ENCODE measurements at regions not wholly inside any gene's neighbourhood (a gene's known extent, or its start where the extent isn't known, plus 50 kb on each side); places are given as distances from the start of the nearest gene placed in this dataset.
A peak's percentile ranks its signal among the peaks of the same experiment; 100 is the strongest.

DNA sequence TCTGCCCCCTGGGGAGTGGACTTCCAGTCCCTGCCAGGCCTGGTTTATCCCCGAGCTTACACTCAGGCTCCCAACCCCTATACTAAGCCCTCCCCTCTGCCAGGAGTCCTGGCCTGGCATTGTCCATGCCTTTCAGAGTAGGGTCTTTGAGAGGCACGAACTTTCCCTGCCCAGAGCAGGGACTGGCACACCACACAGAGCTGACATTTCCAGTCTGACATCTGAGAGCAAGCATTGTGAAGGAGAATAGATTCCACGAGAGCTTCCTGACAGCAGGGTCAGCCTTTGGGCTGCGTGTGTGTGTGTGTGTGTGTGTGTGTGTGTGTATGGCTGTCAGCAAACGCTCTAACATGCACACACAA lies 59.5 kb upstream of the LAPTM5 start:
- H3K27ac ChIP-seq (ENCODE audit: insufficient read depth, low read length): no peak overlapping the region
- no peak for DNase-seq (ENCODE audit: low read depth in 2 of 2)
- H3K4me3 ChIP-seq (replicated peaks in 1 of 4; ENCODE audit: control extremely low read depth in 1 of 4, insufficient read depth in 1 of 4, low read depth in 3 of 4, low read length in 4 of 4): no peak overlapping the region
- H3K4me1 ChIP-seq (ENCODE audit: control insufficient read depth, extremely low read depth, insufficient read depth, low read length): peaks cover 12% of the 10 kb centered on the region
- H3K9me3 ChIP-seq (ENCODE audit: control insufficient read depth, insufficient read depth, low read depth, low read length): no peaks in the 10 kb centered on the region
- H2AFZ ChIP-seq (ENCODE audit: low read length): no peak overlapping the region
- H3K36me3 ChIP-seq (ENCODE audit: control insufficient read depth, insufficient read depth, low read length): no peaks in the 10 kb centered on the region
- no peak overlapping the region for H3K9ac ChIP-seq (ENCODE audit: insufficient read depth, low read length)
- peaks cover 2% of the 10 kb centered on the region for H3K27me3 ChIP-seq (ENCODE audit: control insufficient read depth, insufficient read depth, low read length)
- peak overlapping the region; percentile 18 for H3K4me2 ChIP-seq (ENCODE audit: extremely low read depth, insufficient read depth, low read length)
- no peaks in the 10 kb centered on the region for H3K79me2 ChIP-seq (ENCODE audit: control insufficient read depth, insufficient read depth, low read length)
- TF ChIP-seq EZH2 (IDR thresholded peaks at IDR 0.05; ENCODE audit: low read length, missing control alignments): no peak
- TF ChIP-seq, protein P1, sequence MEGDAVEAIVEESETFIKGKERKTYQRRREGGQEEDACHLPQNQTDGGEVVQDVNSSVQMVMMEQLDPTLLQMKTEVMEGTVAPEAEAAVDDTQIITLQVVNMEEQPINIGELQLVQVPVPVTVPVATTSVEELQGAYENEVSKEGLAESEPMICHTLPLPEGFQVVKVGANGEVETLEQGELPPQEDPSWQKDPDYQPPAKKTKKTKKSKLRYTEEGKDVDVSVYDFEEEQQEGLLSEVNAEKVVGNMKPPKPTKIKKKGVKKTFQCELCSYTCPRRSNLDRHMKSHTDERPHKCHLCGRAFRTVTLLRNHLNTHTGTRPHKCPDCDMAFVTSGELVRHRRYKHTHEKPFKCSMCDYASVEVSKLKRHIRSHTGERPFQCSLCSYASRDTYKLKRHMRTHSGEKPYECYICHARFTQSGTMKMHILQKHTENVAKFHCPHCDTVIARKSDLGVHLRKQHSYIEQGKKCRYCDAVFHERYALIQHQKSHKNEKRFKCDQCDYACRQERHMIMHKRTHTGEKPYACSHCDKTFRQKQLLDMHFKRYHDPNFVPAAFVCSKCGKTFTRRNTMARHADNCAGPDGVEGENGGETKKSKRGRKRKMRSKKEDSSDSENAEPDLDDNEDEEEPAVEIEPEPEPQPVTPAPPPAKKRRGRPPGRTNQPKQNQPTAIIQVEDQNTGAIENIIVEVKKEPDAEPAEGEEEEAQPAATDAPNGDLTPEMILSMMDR (conservative IDR thresholded peaks at IDR 0.05 in 1 of 2, IDR thresholded peaks at IDR 0.05 in 1 of 2; ENCODE audit: low read depth in 1 of 2, low read length in 2 of 2): no peak
- no peaks in the 10 kb centered on the region for H4K20me1 ChIP-seq (ENCODE audit: control insufficient read depth, extremely low read depth, insufficient read depth, low read length)

DNA sequence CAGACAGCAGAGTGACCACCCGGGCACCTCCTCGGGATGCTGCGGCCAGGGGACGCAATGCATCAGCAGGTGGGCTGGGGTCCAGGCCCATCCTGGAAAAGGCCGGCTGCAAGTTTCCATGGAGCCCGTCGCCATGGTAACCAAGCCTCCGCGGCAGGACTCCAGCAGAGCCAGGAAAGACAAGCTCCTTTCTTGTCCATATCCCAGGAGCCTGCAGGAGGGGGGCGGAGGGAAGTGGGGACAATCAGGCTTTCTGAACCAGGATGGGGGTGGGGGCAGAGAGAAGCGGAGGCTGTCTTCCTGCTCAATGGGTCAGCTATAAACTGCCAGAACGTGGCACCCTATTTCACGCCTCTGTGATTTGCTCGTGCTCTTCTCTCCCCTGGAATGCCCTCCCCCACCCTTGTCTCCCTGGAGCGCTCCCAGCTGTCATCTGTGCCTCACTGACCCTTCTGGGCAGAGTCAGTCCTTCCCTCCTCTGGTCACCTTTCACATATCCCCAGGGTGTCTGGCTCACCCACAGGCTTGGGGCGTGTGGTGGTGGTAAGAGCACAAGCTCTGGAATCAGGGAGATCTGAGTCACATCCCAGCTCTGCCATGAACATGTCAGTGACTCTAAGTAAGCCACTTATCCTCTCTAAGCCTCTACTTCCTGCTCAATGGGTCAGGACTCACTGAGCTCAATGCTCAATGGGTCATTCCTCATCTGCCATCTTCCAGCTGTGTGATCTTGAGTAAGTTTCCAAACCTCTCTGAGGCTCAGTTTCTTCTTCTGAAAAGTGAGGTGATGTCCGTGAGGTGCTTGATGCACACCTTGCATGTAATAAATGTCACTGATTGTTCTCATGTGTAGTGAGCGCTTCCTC lies 58.9 kb upstream of the LAPTM5 start:
- H3K9ac ChIP-seq (ENCODE audit: insufficient read depth, low read length): no peak overlapping the region

DNA sequence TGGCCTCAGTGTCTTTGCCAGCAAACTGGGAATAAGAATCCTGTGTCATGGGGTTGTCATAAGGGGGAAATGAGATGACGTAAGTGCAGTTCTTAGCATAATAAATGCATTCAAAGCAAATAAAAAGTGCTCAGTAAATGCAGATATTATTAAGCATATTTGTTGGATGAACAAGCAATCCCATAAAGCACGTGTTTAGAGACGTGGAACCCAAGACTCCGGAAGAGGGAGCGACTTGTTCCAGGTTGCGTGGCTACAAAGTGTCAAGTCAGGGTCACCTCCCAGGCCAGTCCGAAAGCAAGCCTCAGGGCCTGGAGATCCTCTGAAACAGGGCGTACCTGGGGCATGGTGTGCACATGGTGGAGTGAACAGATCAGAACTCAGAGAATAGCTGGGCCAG lies 58.0 kb upstream of the LAPTM5 start:
- no peak for TF ChIP-seq EZH2 (IDR thresholded peaks at IDR 0.05; ENCODE audit: low read length, missing control alignments)
- TF ChIP-seq, protein P1 (conservative IDR thresholded peaks at IDR 0.05 in 1 of 2, IDR thresholded peaks at IDR 0.05 in 1 of 2; ENCODE audit: low read depth in 1 of 2, low read length in 2 of 2): no peak
- Histone ChIP-seq H3K27me3 (ENCODE audit: control insufficient read depth, insufficient read depth, low read length) (peaks cover 2% of the 10 kb centered on the region), H3K79me2 (ENCODE audit: control insufficient read depth, insufficient read depth, low read length) (no peaks in the 10 kb centered on the region), H3K36me3 (ENCODE audit: control insufficient read depth, insufficient read depth, low read length) (no peaks in the 10 kb centered on the region), H3K9ac (ENCODE audit: insufficient read depth, low read length) (no peak overlapping the region), H3K4me1 (ENCODE audit: control insufficient read depth, extremely low read depth, insufficient read depth, low read length) (peaks cover 16% of the 10 kb centered on the region), H4K20me1 (ENCODE audit: control insufficient read depth, extremely low read depth, insufficient read depth, low read length) (no peaks in the 10 kb centered on the region), H3K4me3 (replicated peaks in 1 of 4; ENCODE audit: control extremely low read depth in 1 of 4, insufficient read depth in 1 of 4, low read depth in 3 of 4, low read length in 4 of 4) (no peak overlapping the region), H3K4me2 (ENCODE audit: extremely low read depth, insufficient read depth, low read length) (no peak overlapping the region), H3K9me3 (ENCODE audit: control insufficient read depth, insufficient read depth, low read depth, low read length) (no peaks in the 10 kb centered on the region), H2AFZ (ENCODE audit: low read length) (no peak overlapping the region), H3K27ac (ENCODE audit: insufficient read depth, low read length) (no peak overlapping the region)
- DNase-seq (ENCODE audit: low read depth in 2 of 2): no peak

More for the DNA sequence above, 58.9 kb upstream of the LAPTM5 start:
- Histone ChIP-seq H3K9me3 (ENCODE audit: control insufficient read depth, insufficient read depth, low read depth, low read length) (no peaks in the 10 kb centered on the region), H3K79me2 (ENCODE audit: control insufficient read depth, insufficient read depth, low read length) (no peaks in the 10 kb centered on the region), H3K27me3 (ENCODE audit: control insufficient read depth, insufficient read depth, low read length) (peaks cover 2% of the 10 kb centered on the region), H3K36me3 (ENCODE audit: control insufficient read depth, insufficient read depth, low read length) (no peaks in the 10 kb centered on the region), H4K20me1 (ENCODE audit: control insufficient read depth, extremely low read depth, insufficient read depth, low read length) (no peaks in the 10 kb centered on the region), H3K4me1 (ENCODE audit: control insufficient read depth, extremely low read depth, insufficient read depth, low read length) (peaks cover 12% of the 10 kb centered on the region), H2AFZ (ENCODE audit: low read length) (no peak overlapping the region), H3K4me3 (replicated peaks in 1 of 4; ENCODE audit: control extremely low read depth in 1 of 4, insufficient read depth in 1 of 4, low read depth in 3 of 4, low read length in 4 of 4) (no peak overlapping the region), H3K4me2 (ENCODE audit: extremely low read depth, insufficient read depth, low read length) (peak overlapping the region; percentile 44), H3K27ac (ENCODE audit: insufficient read depth, low read length) (no peak overlapping the region)
- TF ChIP-seq, protein P1 (conservative IDR thresholded peaks at IDR 0.05 in 1 of 2, IDR thresholded peaks at IDR 0.05 in 1 of 2; ENCODE audit: low read depth in 1 of 2, low read length in 2 of 2): no peak
- TF ChIP-seq EZH2 (IDR thresholded peaks at IDR 0.05; ENCODE audit: low read length, missing control alignments): no peak
- DNase-seq (ENCODE audit: low read depth in 2 of 2): peak; percentile 83 to 94
